PC-9 (cell line): ENCODE measurements at regions not wholly inside any gene's neighbourhood (a gene's known extent, or its start where the extent isn't known, plus 50 kb on each side); places are given as distances from the start of the nearest gene placed in this dataset.

ENCODE experiments used
- EZH2 ChIP-seq: fragments of 200-600 bp; sonication (generic); IDR thresholded peaks from 2 replicates; pipeline ENCODE4 v1.8.0; 2017; ENCODE audit warnings: antibody characterized with exemption, low read depth
- TF ChIP-seq, protein P1 (sequence below): fragments of 200-600 bp; sonication (generic); conservative IDR thresholded peaks from 2 replicates; pipeline ENCODE4 v1.6.1; 2017; ENCODE audit warnings: mixed run types, antibody characterized with exemption, mild to moderate bottlenecking, moderate library complexity

GRCh38 chr2:156118753-156119416 is 213.6 kb downstream of the NR4A2 start:
- no peak for TF ChIP-seq EZH2
- TF ChIP-seq, protein P1, sequence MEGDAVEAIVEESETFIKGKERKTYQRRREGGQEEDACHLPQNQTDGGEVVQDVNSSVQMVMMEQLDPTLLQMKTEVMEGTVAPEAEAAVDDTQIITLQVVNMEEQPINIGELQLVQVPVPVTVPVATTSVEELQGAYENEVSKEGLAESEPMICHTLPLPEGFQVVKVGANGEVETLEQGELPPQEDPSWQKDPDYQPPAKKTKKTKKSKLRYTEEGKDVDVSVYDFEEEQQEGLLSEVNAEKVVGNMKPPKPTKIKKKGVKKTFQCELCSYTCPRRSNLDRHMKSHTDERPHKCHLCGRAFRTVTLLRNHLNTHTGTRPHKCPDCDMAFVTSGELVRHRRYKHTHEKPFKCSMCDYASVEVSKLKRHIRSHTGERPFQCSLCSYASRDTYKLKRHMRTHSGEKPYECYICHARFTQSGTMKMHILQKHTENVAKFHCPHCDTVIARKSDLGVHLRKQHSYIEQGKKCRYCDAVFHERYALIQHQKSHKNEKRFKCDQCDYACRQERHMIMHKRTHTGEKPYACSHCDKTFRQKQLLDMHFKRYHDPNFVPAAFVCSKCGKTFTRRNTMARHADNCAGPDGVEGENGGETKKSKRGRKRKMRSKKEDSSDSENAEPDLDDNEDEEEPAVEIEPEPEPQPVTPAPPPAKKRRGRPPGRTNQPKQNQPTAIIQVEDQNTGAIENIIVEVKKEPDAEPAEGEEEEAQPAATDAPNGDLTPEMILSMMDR, result no peak
